Liver (tissue), 8 donors: ENCODE measurements at regions not wholly inside any gene's neighbourhood (a gene's known extent, or its start where the extent isn't known, plus 50 kb on each side); places are given as distances from the start of the nearest gene placed in this dataset.

Experiments
- DNase-seq: peaks from one replicate; pipeline ENCODE4 v3.0.0-alpha.2; 2017; ENCODE audit warnings: low spot score
- H3K27ac ChIP-seq, 2 donors: one replicate each; pipeline ENCODE4 v1.7.0; 2013; ENCODE audit warnings: inconsistent platforms in 2 of 2, low read length in 2 of 2, control low read depth in 1 of 2, low read depth in 1 of 2, mild to moderate bottlenecking in 1 of 2
- H3K27me3 ChIP-seq, 4 donors: one replicate each; pipeline versions ENCODE4 v1.6.1 to v1.7.0; 2013; ENCODE audit warnings: low read length in 3 of 4, inconsistent platforms in 1 of 4, mild to moderate bottlenecking in 1 of 4, moderate library complexity in 1 of 4; ENCODE audit not compliant: control insufficient read depth in 4 of 4, insufficient read depth in 4 of 4
- H3K36me3 ChIP-seq, 4 donors: one replicate each; pipeline versions ENCODE4 v1.6.1 to v1.7.0; 2013; ENCODE audit warnings: low read length in 3 of 4, mild to moderate bottlenecking in 3 of 4, low read depth in 1 of 4, moderate library complexity in 1 of 4; ENCODE audit not compliant: control insufficient read depth in 4 of 4, insufficient read depth in 3 of 4
- H3K4me1 ChIP-seq, 4 donors: one replicate each; pipeline versions ENCODE4 v1.6.1 to v1.7.0; 2013; ENCODE audit warnings: low read length in 3 of 4, mild to moderate bottlenecking in 3 of 4, moderate library complexity in 1 of 4; ENCODE audit not compliant: control insufficient read depth in 4 of 4, insufficient read depth in 4 of 4
- H3K4me3 ChIP-seq, 3 donors: one replicate each; pipeline versions ENCODE4 v1.6.1 to v1.7.0; 2013; ENCODE audit warnings: low read length in 3 of 3, control low read depth in 1 of 3, low read depth in 1 of 3, mild to moderate bottlenecking in 1 of 3
- H3K9ac ChIP-seq, 2 donors: one replicate each; pipeline ENCODE4 v1.7.0; 2013; ENCODE audit warnings: low read length in 2 of 2, mild to moderate bottlenecking in 2 of 2, moderate library complexity in 2 of 2, control low read depth in 1 of 2, low read depth in 1 of 2
- H3K9me3 ChIP-seq, 4 donors: one replicate each; pipeline versions ENCODE4 v1.6.1 to v1.7.0; 2013; ENCODE audit warnings: low read length in 3 of 4; ENCODE audit not compliant: control insufficient read depth in 4 of 4
- EGR1 ChIP-seq, 2 donors: IDR thresholded peaks; 2 replicates each; pipeline ENCODE4 v1.6.1; 2016 to 2018; ENCODE audit warnings: antibody characterized with exemption in 2 of 2, low read depth in 2 of 2
- FOXA1 ChIP-seq: IDR thresholded peaks from 2 replicates; pipeline ENCODE4 v1.6.1; 2016; ENCODE audit warnings: antibody characterized with exemption
- FOXA2 ChIP-seq: IDR thresholded peaks from 2 replicates; pipeline ENCODE4 v1.6.1; 2016; ENCODE audit warnings: antibody characterized with exemption
- GABPA ChIP-seq, 2 donors: IDR thresholded peaks in 1 of 2; conservative IDR thresholded peaks in 1 of 2; 2 replicates each; pipeline ENCODE4 v1.6.1; 2016; ENCODE audit warnings: antibody characterized with exemption in 2 of 2, mild to moderate bottlenecking in 1 of 2, moderate library complexity in 1 of 2
- HNF4A ChIP-seq, 2 donors: conservative IDR thresholded peaks; 2 replicates each; pipeline ENCODE4 v1.6.1; 2016; ENCODE audit warnings: antibody characterized with exemption in 2 of 2, mild to moderate bottlenecking in 2 of 2
- HNF4G ChIP-seq: IDR thresholded peaks from 2 replicates; pipeline ENCODE4 v1.6.1; 2016; ENCODE audit warnings: antibody characterized with exemption
- JUND ChIP-seq, 2 donors: IDR thresholded peaks; 2 replicates each; pipeline ENCODE4 v1.6.1; 2016; ENCODE audit warnings: antibody characterized with exemption in 2 of 2
- NR2F2 ChIP-seq: IDR thresholded peaks from 2 replicates; pipeline ENCODE4 v1.6.1; 2016; ENCODE audit warnings: antibody characterized with exemption
- RAD21 ChIP-seq, 2 donors: IDR thresholded peaks; 2 replicates each; pipeline ENCODE4 v1.6.1; 2016; ENCODE audit warnings: antibody characterized with exemption in 2 of 2, mild to moderate bottlenecking in 2 of 2
- RXRA ChIP-seq, 2 donors: IDR thresholded peaks; 2 replicates each; pipeline ENCODE4 v1.6.1; 2017 to 2018; ENCODE audit warnings: antibody characterized with exemption in 2 of 2, mild to moderate bottlenecking in 1 of 2
- SP1 ChIP-seq: IDR thresholded peaks from 2 replicates; pipeline ENCODE4 v1.6.1; 2018; ENCODE audit warnings: antibody characterized with exemption, mild to moderate bottlenecking
- TAF1 ChIP-seq: conservative IDR thresholded peaks from 2 replicates; pipeline ENCODE4 v1.6.1; 2016; ENCODE audit warnings: antibody characterized with exemption, mild to moderate bottlenecking
- YY1 ChIP-seq: IDR thresholded peaks from 2 replicates; pipeline ENCODE4 v1.6.1; 2016; ENCODE audit warnings: antibody characterized with exemption, mild to moderate bottlenecking
- WGBS: extraction: QIAGEN DNeasy Blood & Tissue Kit; methylation state at CpG from one replicate; pipeline ENCODE4 v1.1.7; 2013; 5-methylcytosine and 5-hydroxymethylcytosine counted together
- TF ChIP-seq, protein P1 (sequence below): fragments of 150-350 bp; IDR thresholded peaks from 2 replicates; pipeline ENCODE4 v1.5.1; 2017; ENCODE audit warnings: improper control_type of control experiment, low read depth, low read length; ENCODE audit not compliant: missing input control
- TF ChIP-seq, protein P2 (sequence below): IDR thresholded peaks from 2 replicates; pipeline ENCODE4 v1.6.1; 2016; ENCODE audit warnings: antibody characterized with exemption
- TF ChIP-seq, protein P3 (sequence below): IDR thresholded peaks from 2 replicates; pipeline ENCODE4 v1.6.1; 2016; ENCODE audit warnings: antibody characterized with exemption
- TF ChIP-seq, protein P4 (sequence below): IDR thresholded peaks from 2 replicates; pipeline ENCODE4 v1.6.1; 2016; ENCODE audit warnings: antibody characterized with exemption
- donor health status: healthy.
- donor health status: healthy.
- donor health status: healthy.
- donor health status: healthy.
- donor health status: healthy.

DNA sequence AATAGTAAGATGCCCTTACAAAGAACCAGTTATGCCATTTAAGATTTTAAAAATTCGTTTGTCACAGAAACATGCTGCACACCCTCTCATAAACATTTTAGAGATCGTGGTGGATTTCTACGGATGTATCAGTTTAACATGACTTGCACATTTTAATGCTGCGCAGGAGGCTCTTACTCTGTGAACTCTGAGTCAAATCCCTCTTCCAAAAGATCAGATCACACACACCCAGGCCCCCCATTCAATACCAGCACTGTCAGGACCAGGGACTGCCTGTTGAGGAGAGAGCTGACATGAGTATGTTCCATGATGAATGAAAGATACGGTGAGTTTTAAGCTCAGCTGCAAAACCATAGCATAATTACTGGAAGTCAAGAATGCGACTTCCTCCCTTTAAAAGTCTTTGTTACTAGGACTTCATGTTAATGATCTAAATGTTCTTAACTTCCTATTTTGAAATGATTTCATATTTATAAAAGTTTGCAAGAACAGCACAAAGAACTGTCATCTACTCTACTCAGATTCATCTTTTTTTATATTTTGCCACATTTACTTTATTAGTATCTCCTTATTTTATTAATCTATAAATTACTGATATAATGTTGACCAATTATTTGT is 500.2 kb downstream of the GLRX3 start:
- H3K36me3 ChIP-seq, result no peaks in the 10 kb centered on the region
- TF ChIP-seq FOXA2 (no peak), HNF4A (conservative IDR thresholded peaks at IDR 0.05) (no peak), RXRA (IDR thresholded peaks at IDR 0.05) (no peak), HNF4G (no peak), GABPA (IDR thresholded peaks at IDR 0.05 in 1 of 2, conservative IDR thresholded peaks at IDR 0.05 in 1 of 2) (no peak), FOXA1 (no peak), JUND (IDR thresholded peaks at IDR 0.05) (no peak), YY1 (no peak), NR2F2 (no peak), EGR1 (IDR thresholded peaks at IDR 0.05; ENCODE audit: low read depth in 2 of 2) (no peak), SP1 (no peak), RAD21 (IDR thresholded peaks at IDR 0.05) (no peak), TAF1 (no peak)
- TF ChIP-seq, protein P1, sequence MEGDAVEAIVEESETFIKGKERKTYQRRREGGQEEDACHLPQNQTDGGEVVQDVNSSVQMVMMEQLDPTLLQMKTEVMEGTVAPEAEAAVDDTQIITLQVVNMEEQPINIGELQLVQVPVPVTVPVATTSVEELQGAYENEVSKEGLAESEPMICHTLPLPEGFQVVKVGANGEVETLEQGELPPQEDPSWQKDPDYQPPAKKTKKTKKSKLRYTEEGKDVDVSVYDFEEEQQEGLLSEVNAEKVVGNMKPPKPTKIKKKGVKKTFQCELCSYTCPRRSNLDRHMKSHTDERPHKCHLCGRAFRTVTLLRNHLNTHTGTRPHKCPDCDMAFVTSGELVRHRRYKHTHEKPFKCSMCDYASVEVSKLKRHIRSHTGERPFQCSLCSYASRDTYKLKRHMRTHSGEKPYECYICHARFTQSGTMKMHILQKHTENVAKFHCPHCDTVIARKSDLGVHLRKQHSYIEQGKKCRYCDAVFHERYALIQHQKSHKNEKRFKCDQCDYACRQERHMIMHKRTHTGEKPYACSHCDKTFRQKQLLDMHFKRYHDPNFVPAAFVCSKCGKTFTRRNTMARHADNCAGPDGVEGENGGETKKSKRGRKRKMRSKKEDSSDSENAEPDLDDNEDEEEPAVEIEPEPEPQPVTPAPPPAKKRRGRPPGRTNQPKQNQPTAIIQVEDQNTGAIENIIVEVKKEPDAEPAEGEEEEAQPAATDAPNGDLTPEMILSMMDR, result no peak
- TF ChIP-seq, protein P2, sequence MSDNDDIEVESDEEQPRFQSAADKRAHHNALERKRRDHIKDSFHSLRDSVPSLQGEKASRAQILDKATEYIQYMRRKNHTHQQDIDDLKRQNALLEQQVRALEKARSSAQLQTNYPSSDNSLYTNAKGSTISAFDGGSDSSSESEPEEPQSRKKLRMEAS, result no peak
- TF ChIP-seq, protein P3, sequence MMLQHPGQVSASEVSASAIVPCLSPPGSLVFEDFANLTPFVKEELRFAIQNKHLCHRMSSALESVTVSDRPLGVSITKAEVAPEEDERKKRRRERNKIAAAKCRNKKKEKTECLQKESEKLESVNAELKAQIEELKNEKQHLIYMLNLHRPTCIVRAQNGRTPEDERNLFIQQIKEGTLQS, result no peak
- TF ChIP-seq, protein P4, sequence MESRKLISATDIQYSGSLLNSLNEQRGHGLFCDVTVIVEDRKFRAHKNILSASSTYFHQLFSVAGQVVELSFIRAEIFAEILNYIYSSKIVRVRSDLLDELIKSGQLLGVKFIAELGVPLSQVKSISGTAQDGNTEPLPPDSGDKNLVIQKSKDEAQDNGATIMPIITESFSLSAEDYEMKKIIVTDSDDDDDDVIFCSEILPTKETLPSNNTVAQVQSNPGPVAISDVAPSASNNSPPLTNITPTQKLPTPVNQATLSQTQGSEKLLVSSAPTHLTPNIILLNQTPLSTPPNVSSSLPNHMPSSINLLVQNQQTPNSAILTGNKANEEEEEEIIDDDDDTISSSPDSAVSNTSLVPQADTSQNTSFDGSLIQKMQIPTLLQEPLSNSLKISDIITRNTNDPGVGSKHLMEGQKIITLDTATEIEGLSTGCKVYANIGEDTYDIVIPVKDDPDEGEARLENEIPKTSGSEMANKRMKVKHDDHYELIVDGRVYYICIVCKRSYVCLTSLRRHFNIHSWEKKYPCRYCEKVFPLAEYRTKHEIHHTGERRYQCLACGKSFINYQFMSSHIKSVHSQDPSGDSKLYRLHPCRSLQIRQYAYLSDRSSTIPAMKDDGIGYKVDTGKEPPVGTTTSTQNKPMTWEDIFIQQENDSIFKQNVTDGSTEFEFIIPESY, result no peak
- no peak overlapping the region for H3K4me3 ChIP-seq
- peaks cover 0 to 3% (median 0%) of the 10 kb centered on the region in 4 donors for H3K27me3 ChIP-seq
- H3K4me1 ChIP-seq, result no peaks in the 10 kb centered on the region
- H3K9me3 ChIP-seq, result peaks cover 0 to 6% (median 2%) of the 10 kb centered on the region in 4 donors
- 57% methylated on average over 6 of the region's 6 CpGs for WGBS
- no peak overlapping the region for H3K9ac ChIP-seq
- no peak for DNase-seq
- no peak overlapping the region for H3K27ac ChIP-seq

DNA sequence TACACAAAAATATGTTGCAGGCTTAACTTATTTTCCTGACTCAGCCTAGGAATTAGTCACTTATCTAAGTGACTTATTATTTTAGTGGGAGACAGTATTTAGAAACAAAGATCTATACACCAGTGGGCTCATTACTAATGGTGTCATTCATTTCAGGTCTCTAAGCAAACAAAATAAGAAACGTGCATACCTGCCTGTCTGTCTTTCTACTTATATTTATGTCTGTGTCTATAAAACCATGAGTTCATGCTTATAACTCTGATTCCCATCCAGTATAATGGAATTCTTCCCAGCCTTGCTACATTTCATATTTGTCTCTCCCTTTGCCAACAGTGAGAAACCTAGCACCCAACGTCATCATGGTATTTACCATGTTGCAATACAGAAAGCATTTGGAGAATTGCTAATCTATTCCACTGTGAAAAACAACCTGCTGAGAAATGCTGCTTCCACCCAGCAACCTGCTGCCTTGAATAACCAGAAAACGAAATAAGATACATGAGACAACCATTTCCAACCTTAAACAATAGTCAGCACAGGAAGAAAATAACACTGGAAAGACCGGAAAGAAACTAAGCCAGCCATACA is 501.0 kb downstream of the GLRX3 start:
- H3K9me3 ChIP-seq, result peaks cover 0 to 6% (median 2%) of the 10 kb centered on the region in 4 donors
- H3K9ac ChIP-seq, result no peak overlapping the region
- H3K4me1 ChIP-seq, result no peaks in the 10 kb centered on the region
- no peak overlapping the region for H3K27ac ChIP-seq
- DNase-seq, result no peak
- no peak for TF ChIP-seq FOXA2
- no peak for TF ChIP-seq SP1
- no peak for TF ChIP-seq FOXA1
- TF ChIP-seq, protein P4, result no peak
- TF ChIP-seq, protein P1, result no peak
- no peak for TF ChIP-seq RAD21 (IDR thresholded peaks at IDR 0.05)
- TF ChIP-seq, protein P3, result no peak
- no peak for TF ChIP-seq YY1
- no peak for TF ChIP-seq TAF1
- no peak for TF ChIP-seq GABPA (IDR thresholded peaks at IDR 0.05 in 1 of 2, conservative IDR thresholded peaks at IDR 0.05 in 1 of 2)
- no peak for TF ChIP-seq NR2F2
- TF ChIP-seq EGR1 (IDR thresholded peaks at IDR 0.05; ENCODE audit: low read depth in 2 of 2), result no peak
- no peaks in the 10 kb centered on the region for H3K36me3 ChIP-seq
- WGBS, result 33% methylated on average over 4 of the region's 4 CpGs
- no peak overlapping the region for H3K4me3 ChIP-seq
- H3K27me3 ChIP-seq, result peaks cover 0 to 3% (median 0%) of the 10 kb centered on the region in 4 donors
